Left ventricle myocardium inferior (tissue), 1 donor: ENCODE measurements at regions not wholly inside any gene's neighbourhood (a gene's known extent, or its start where the extent isn't known, plus 50 kb on each side); places are given as distances from the start of the nearest gene placed in this dataset.

Experiments
- DNase-seq: peaks from one replicate; pipeline ENCODE4 v3.0.0-alpha.2; 2020
- H3K27ac ChIP-seq: fragments of 200-600 bp; replicated peaks from 2 replicates; pipeline ENCODE4 v1.8.0; 2021
- H3K27me3 ChIP-seq: fragments of 200-600 bp; 2 replicates; pipeline ENCODE4 v1.8.0; 2021; ENCODE audit warnings: low read depth
- H3K36me3 ChIP-seq: fragments of 200-600 bp; 2 replicates; pipeline ENCODE4 v1.8.0; 2021
- H3K4me1 ChIP-seq: fragments of 200-600 bp; 2 replicates; pipeline ENCODE4 v1.8.0; 2021
- H3K4me3 ChIP-seq: fragments of 200-600 bp; 2 replicates; pipeline ENCODE4 v1.8.0; 2021; ENCODE audit warnings: mild to moderate bottlenecking, moderate library complexity
- H3K9me3 ChIP-seq: fragments of 200-600 bp; replicated peaks from 2 replicates; pipeline ENCODE4 v1.8.0; 2021
- intact Hi-C: fragments of 100-400 bp; cut with micrococcal nuclease; formaldehyde crosslinking; loops from one replicate; pipeline ENCODE4 v1.11.0; 2022
- TF ChIP-seq, protein P1 (sequence below): fragments of 200-600 bp; IDR thresholded peaks from 2 replicates; pipeline ENCODE4 v1.8.0; 2021; ENCODE audit warnings: antibody characterized with exemption, mild to moderate bottlenecking, borderline replicate concordance
- donor health status: DM: no; HTN: yes; CAD: no; lungs with severe emphysema.

DNA sequence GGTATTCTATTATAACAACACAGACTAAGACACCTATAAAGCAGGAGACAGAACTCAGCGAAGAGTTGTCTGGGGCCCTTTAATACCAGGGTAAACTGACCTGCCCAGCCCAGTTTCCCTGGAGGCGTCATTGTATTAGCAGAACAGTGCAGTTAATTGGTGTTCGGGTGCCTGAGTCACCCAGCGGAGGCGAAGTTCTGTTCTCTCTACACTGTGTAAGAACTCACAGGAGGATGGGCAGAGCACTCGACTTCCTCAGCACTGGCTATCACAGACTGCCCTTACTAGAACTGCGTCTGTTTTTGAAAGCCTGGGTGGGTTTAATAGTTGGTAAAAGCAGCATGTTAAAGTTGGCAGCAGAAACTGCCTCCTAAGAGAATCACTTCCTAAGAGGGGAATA is 106.5 kb upstream of the ATP8B1 start:
- TF ChIP-seq, protein P1, sequence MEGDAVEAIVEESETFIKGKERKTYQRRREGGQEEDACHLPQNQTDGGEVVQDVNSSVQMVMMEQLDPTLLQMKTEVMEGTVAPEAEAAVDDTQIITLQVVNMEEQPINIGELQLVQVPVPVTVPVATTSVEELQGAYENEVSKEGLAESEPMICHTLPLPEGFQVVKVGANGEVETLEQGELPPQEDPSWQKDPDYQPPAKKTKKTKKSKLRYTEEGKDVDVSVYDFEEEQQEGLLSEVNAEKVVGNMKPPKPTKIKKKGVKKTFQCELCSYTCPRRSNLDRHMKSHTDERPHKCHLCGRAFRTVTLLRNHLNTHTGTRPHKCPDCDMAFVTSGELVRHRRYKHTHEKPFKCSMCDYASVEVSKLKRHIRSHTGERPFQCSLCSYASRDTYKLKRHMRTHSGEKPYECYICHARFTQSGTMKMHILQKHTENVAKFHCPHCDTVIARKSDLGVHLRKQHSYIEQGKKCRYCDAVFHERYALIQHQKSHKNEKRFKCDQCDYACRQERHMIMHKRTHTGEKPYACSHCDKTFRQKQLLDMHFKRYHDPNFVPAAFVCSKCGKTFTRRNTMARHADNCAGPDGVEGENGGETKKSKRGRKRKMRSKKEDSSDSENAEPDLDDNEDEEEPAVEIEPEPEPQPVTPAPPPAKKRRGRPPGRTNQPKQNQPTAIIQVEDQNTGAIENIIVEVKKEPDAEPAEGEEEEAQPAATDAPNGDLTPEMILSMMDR: no peak
- Histone ChIP-seq H3K27me3 (peaks cover 24% of the 10 kb centered on the region), H3K36me3 (no peaks in the 10 kb centered on the region), H3K9me3 (no peaks in the 10 kb centered on the region), H3K4me3 (no peak overlapping the region), H3K27ac (no peak overlapping the region), H3K4me1 (no peaks in the 10 kb centered on the region)
- no peak for DNase-seq
- intact Hi-C loops: no loop called here

DNA sequence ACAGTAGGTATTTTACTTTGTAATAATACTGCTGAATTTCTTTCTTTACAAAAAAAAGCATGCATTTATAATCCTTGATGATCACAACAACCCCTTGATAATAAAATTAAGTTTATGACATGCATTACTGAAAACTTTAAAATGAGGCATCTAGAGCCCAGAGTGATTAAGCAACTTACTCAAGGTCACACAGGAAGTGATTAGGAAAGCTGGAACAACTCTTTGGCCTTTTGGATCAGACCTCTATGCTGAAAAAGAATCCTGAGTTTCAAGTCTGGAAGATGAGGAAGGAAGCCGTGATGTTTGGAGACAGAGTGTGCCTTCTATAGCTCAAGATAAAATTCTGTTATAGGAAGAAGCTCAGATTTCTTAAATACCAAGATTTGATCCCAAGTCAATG is 105.0 kb upstream of the ATP8B1 start:
- TF ChIP-seq, protein P1: no peak
- no peaks in the 10 kb centered on the region for H3K4me1 ChIP-seq
- H3K36me3 ChIP-seq: no peaks in the 10 kb centered on the region
- DNase-seq: no peak
- no peak overlapping the region for H3K27ac ChIP-seq
- intact Hi-C loops: no loop called here
- no peaks in the 10 kb centered on the region for H3K9me3 ChIP-seq
- H3K4me3 ChIP-seq: no peak overlapping the region
- H3K27me3 ChIP-seq: peaks cover 24% of the 10 kb centered on the region

GRCh38 chr18:57907550-57907949 is 104.4 kb upstream of the ATP8B1 start:
- TF ChIP-seq, protein P1: no peak
- intact Hi-C loops: no loop called here

GRCh38 chr18:57906852-57907251 is 103.7 kb upstream of the ATP8B1 start:
- Histone ChIP-seq H3K4me3 (no peak overlapping the region), H3K4me1 (no peaks in the 10 kb centered on the region), H3K9me3 (no peaks in the 10 kb centered on the region), H3K36me3 (no peaks in the 10 kb centered on the region), H3K27ac (no peak overlapping the region), H3K27me3 (peaks cover 24% of the 10 kb centered on the region)
- TF ChIP-seq, protein P1: no peak
- DNase-seq: no peak
- intact Hi-C loops: no loop called here

More at GRCh38 chr18:57907550-57907949, 104.4 kb upstream of the ATP8B1 start:
- DNase-seq: no peak
- Histone ChIP-seq H3K27me3 (peaks cover 24% of the 10 kb centered on the region), H3K4me3 (no peak overlapping the region), H3K27ac (no peak overlapping the region), H3K36me3 (no peaks in the 10 kb centered on the region), H3K4me1 (no peaks in the 10 kb centered on the region), H3K9me3 (no peaks in the 10 kb centered on the region)

- H3K27ac ChIP-seq: no peak overlapping the region
- H3K4me1 ChIP-seq: no peaks in the 10 kb centered on the region
- intact Hi-C loops: no loop called here
- no peaks in the 10 kb centered on the region for H3K36me3 ChIP-seq
- H3K27me3 ChIP-seq: peaks cover 24% of the 10 kb centered on the region
- TF ChIP-seq, protein P1: no peak
- no peak overlapping the region for H3K4me3 ChIP-seq
- no peaks in the 10 kb centered on the region for H3K9me3 ChIP-seq
- DNase-seq: no peak
These were observed 101.4 kb upstream of the ATP8B1 start for GRCh38 chr18:57904535-57904934.

DNA sequence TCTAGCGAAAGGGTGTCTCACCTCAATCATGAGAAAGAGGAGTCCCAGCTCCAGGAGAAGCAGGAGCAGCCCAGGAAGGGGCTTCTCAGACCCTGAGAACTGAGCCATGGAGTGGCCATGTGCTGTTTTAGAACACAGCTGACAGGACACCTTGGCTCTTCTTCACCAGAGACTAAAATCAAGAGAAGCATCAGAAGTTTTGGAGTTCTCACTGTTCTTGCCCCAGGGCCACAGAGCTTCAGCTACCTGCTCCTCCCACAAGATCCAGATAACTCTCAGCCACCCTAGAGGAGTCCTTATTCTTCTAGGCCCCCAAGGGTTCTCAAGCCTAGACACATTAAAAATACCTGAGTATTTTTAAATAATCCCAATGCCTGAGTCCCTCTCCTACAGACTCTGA is 99.6 kb upstream of the ATP8B1 start:
- no peaks in the 10 kb centered on the region for H3K9me3 ChIP-seq
- TF ChIP-seq, protein P1: no peak
- peaks cover 23% of the 10 kb centered on the region for H3K27me3 ChIP-seq
- H3K36me3 ChIP-seq: no peaks in the 10 kb centered on the region
- intact Hi-C loops: no loop called here
- DNase-seq: no peak
- H3K4me1 ChIP-seq: no peaks in the 10 kb centered on the region
- no peak overlapping the region for H3K4me3 ChIP-seq
- H3K27ac ChIP-seq: no peak overlapping the region
